ENCODE measurements at regions not wholly inside any gene's neighbourhood (a gene's known extent, or its start where the extent isn't known, plus 50 kb on each side); places are given as distances from the start of the nearest gene placed in this dataset.
"Not testable (repeated sequence)": the region's sequence is repeated elsewhere in the genome, so short reads cannot be mapped to it uniquely, and the experiment has no call there.

- Histone ChIP-seq H3K4me3 (ENCODE audit: low read depth in 1 of 3, low read length in 3 of 3) (no peak overlapping the region), H3K27me3 (ENCODE audit: control insufficient read depth in 4 of 4, insufficient read depth in 4 of 4, low read length in 3 of 4) (no peaks in the 10 kb centered on the region), H3K9me3 (ENCODE audit: control insufficient read depth in 4 of 4, low read length in 3 of 4) (no peaks in the 10 kb centered on the region), H3K36me3 (ENCODE audit: control insufficient read depth in 4 of 4, insufficient read depth in 3 of 4, low read depth in 1 of 4, low read length in 3 of 4) (no peaks in the 10 kb centered on the region), H3K27ac (ENCODE audit: low read depth in 1 of 2, low read length in 2 of 2) (no peak overlapping the region), H3K4me1 (ENCODE audit: control insufficient read depth in 4 of 4, insufficient read depth in 4 of 4, low read length in 3 of 4) (no peaks in the 10 kb centered on the region), H3K9ac (ENCODE audit: low read depth in 1 of 2, low read length in 2 of 2) (no peak overlapping the region)
- no peak for DNase-seq (ENCODE audit: low spot score)
- 56% methylated on average over 4 of the region's 4 CpGs for WGBS
- no peak for TF ChIP-seq JUND (IDR thresholded peaks at IDR 0.05)
- TF ChIP-seq ATF3 (IDR thresholded peaks at IDR 0.05) = no peak
- no peak for TF ChIP-seq FOXA1 (IDR thresholded peaks at IDR 0.05)
- TF ChIP-seq EGR1 (IDR thresholded peaks at IDR 0.05; ENCODE audit: low read depth in 2 of 2) = no peak
- no peak for TF ChIP-seq YY1 (IDR thresholded peaks at IDR 0.05)
- no peak for TF ChIP-seq HNF4A (conservative IDR thresholded peaks at IDR 0.05)
These were observed 756.5 kb downstream of the C4orf33 start for GRCh38 chr4:129852434-129852833.

- H3K9ac ChIP-seq (ENCODE audit: low read depth in 1 of 2, low read length in 2 of 2); H3K4me3 ChIP-seq (ENCODE audit: low read depth in 1 of 3, low read length in 3 of 3); H3K27ac ChIP-seq (ENCODE audit: low read depth in 1 of 2, low read length in 2 of 2); H3K4me1 ChIP-seq (ENCODE audit: control insufficient read depth in 4 of 4, insufficient read depth in 4 of 4, low read length in 3 of 4); DNase-seq (ENCODE audit: low spot score); H3K27me3 ChIP-seq (ENCODE audit: control insufficient read depth in 4 of 4, insufficient read depth in 4 of 4, low read length in 3 of 4); H3K36me3 ChIP-seq (ENCODE audit: control insufficient read depth in 4 of 4, insufficient read depth in 3 of 4, low read depth in 1 of 4, low read length in 3 of 4); H3K9me3 ChIP-seq (ENCODE audit: control insufficient read depth in 4 of 4, low read length in 3 of 4): not testable (repeated sequence)
- WGBS = 92% methylated on average over 27 of the region's 27 CpGs
These were observed 757.9 kb downstream of the C4orf33 start for GRCh38 chr4:129853685-129854467.

- Histone ChIP-seq H3K27me3 (ENCODE audit: control insufficient read depth in 4 of 4, insufficient read depth in 4 of 4, low read length in 3 of 4) (no peaks in the 10 kb centered on the region), H3K9ac (ENCODE audit: low read depth in 1 of 2, low read length in 2 of 2) (no peak overlapping the region), H3K9me3 (ENCODE audit: control insufficient read depth in 4 of 4, low read length in 3 of 4) (no peaks in the 10 kb centered on the region), H3K4me1 (ENCODE audit: control insufficient read depth in 4 of 4, insufficient read depth in 4 of 4, low read length in 3 of 4) (no peaks in the 10 kb centered on the region), H3K27ac (ENCODE audit: low read depth in 1 of 2, low read length in 2 of 2) (no peak overlapping the region), H3K4me3 (ENCODE audit: low read depth in 1 of 3, low read length in 3 of 3) (no peak overlapping the region), H3K36me3 (ENCODE audit: control insufficient read depth in 4 of 4, insufficient read depth in 3 of 4, low read depth in 1 of 4, low read length in 3 of 4) (no peaks in the 10 kb centered on the region)
- no peak for TF ChIP-seq RAD21 (IDR thresholded peaks at IDR 0.05)
- no peak for TF ChIP-seq REST (IDR thresholded peaks at IDR 0.05)
- TF ChIP-seq MAX (IDR thresholded peaks at IDR 0.05) = no peak
- no peak for TF ChIP-seq EGR1 (IDR thresholded peaks at IDR 0.05; ENCODE audit: low read depth in 2 of 2)
- no peak for TF ChIP-seq HNF4G (IDR thresholded peaks at IDR 0.05)
- no peak for TF ChIP-seq FOXA1 (IDR thresholded peaks at IDR 0.05)
- no peak for TF ChIP-seq CTCF (IDR thresholded peaks at IDR 0.05; ENCODE audit: low read depth, low read length, missing input control)
- TF ChIP-seq ATF3 (IDR thresholded peaks at IDR 0.05) = no peak
- TF ChIP-seq FOXA2 (IDR thresholded peaks at IDR 0.05) = no peak
- no peak for TF ChIP-seq ZBTB33 (IDR thresholded peaks at IDR 0.05)
- no peak for TF ChIP-seq GABPA (IDR thresholded peaks at IDR 0.05 in 1 of 2, conservative IDR thresholded peaks at IDR 0.05 in 1 of 2)
- TF ChIP-seq YY1 (IDR thresholded peaks at IDR 0.05) = no peak
- WGBS = 89% methylated on average over 1 of the region's 1 CpG
- no peak for DNase-seq (ENCODE audit: low spot score)
These were observed 766.5 kb downstream of the C4orf33 start for GRCh38 chr4:129862461-129862860.
